Effector memory CD8-positive, alpha-beta T cell (primary cell): ENCODE measurements at regions not wholly inside any gene's neighbourhood (a gene's known extent, or its start where the extent isn't known, plus 50 kb on each side); places are given as distances from the start of the nearest gene placed in this dataset.

Experiments used
- ATAC-seq: fragments of 150-1000 bp; cut with Tn5 transposase; replicated peaks from 2 replicates; pipeline ENCODE4 v1.10.0; 2021; ENCODE audit warnings: mild to moderate bottlenecking, moderate library complexity
- DNase-seq, 3 experiments: peaks; one replicate each; pipeline ENCODE4 v3.0.0; 2021
- H3K27ac Mint-ChIP-seq, 2 donors: one replicate each; pipeline ENCODE4 v1.8.0; 2022; ENCODE audit warnings: mild to moderate bottlenecking in 2 of 2, mixed read lengths in 2 of 2, moderate library complexity in 2 of 2
- H3K27me3 Mint-ChIP-seq, 2 donors: one replicate each; pipeline ENCODE4 v1.8.0; 2022; ENCODE audit warnings: mixed read lengths in 2 of 2
- H3K36me3 Mint-ChIP-seq: one replicate; pipeline ENCODE4 v1.8.0; 2022; ENCODE audit warnings: mild to moderate bottlenecking, moderate library complexity, mixed read lengths; ENCODE audit not compliant: insufficient read depth
- H3K4me1 Mint-ChIP-seq, 2 donors: one replicate each; pipeline ENCODE4 v1.8.0; 2022; ENCODE audit warnings: low read depth in 2 of 2, mixed read lengths in 2 of 2
- H3K4me3 Mint-ChIP-seq, 2 donors: one replicate each; pipeline ENCODE4 v1.8.0; 2022; ENCODE audit warnings: mild to moderate bottlenecking in 2 of 2, mixed read lengths in 2 of 2, moderate library complexity in 2 of 2
- H3K9me3 Mint-ChIP-seq, 2 donors: one replicate each; pipeline ENCODE4 v1.8.0; 2022; ENCODE audit warnings: mixed read lengths in 2 of 2

- DNase-seq (no peak), ATAC-seq (no peak)
- Mint-ChIP-seq H3K27ac (no peak overlapping the region), H3K4me3 (no peak overlapping the region), H3K27me3 (peaks cover 0 to 11% of the 10 kb centered on the region in 2 donors), H3K9me3 (no peaks in the 10 kb centered on the region), H3K36me3 (peaks cover 2% of the 10 kb centered on the region), H3K4me1 (no peaks in the 10 kb centered on the region)
Observed at GRCh38 chr4:108567831-108568230, 52.5 kb upstream of the RPL34 start.

- Mint-ChIP-seq H3K9me3 (no peaks in the 10 kb centered on the region), H3K4me1 (no peaks in the 10 kb centered on the region), H3K27me3 (peaks cover 0 to 8% of the 10 kb centered on the region in 2 donors), H3K27ac (no peak overlapping the region), H3K36me3 (peaks cover 2% of the 10 kb centered on the region), H3K4me3 (no peak overlapping the region)
- DNase-seq (no peak), ATAC-seq (no peak)
Observed at GRCh38 chr4:108561116-108561515, 59.3 kb upstream of the RPL34 start.

- peaks cover 6% of the 10 kb centered on the region for H3K36me3 Mint-ChIP-seq
Observed at GRCh38 chr4:108560616-108561015, 59.8 kb upstream of the RPL34 start.

GRCh38 chr4:108559911-108560310, 60.5 kb upstream of the RPL34 start:
- no peaks in the 10 kb centered on the region for H3K9me3 Mint-ChIP-seq
- H3K27ac Mint-ChIP-seq = no peak overlapping the region
- H3K4me3 Mint-ChIP-seq = no peak overlapping the region
- H3K27me3 Mint-ChIP-seq = peaks cover 0 to 8% of the 10 kb centered on the region in 2 donors
- ATAC-seq (no peak), DNase-seq (no peak)
- no peaks in the 10 kb centered on the region for H3K4me1 Mint-ChIP-seq
- H3K36me3 Mint-ChIP-seq = peaks cover 6% of the 10 kb centered on the region

More at GRCh38 chr4:108560616-108561015, 59.8 kb upstream of the RPL34 start:
- Mint-ChIP-seq H3K27ac (no peak overlapping the region), H3K27me3 (peaks cover 0 to 8% of the 10 kb centered on the region in 2 donors), H3K4me1 (no peaks in the 10 kb centered on the region), H3K9me3 (no peaks in the 10 kb centered on the region), H3K4me3 (no peak overlapping the region)
- no peak for ATAC-seq
- no peak for DNase-seq

GRCh38 chr4:108559068-108559793, 61.1 kb upstream of the RPL34 start:
- no peaks in the 10 kb centered on the region for H3K9me3 Mint-ChIP-seq
- no peak for ATAC-seq
- peaks cover 0 to 8% of the 10 kb centered on the region in 2 donors for H3K27me3 Mint-ChIP-seq
- no peaks in the 10 kb centered on the region for H3K4me1 Mint-ChIP-seq
- peaks cover 6% of the 10 kb centered on the region for H3K36me3 Mint-ChIP-seq
- no peak overlapping the region for H3K27ac Mint-ChIP-seq
- no peak for DNase-seq
- no peak overlapping the region for H3K4me3 Mint-ChIP-seq

- no peaks in the 10 kb centered on the region for H3K9me3 Mint-ChIP-seq
- DNase-seq (no peak), ATAC-seq (no peak)
- H3K4me1 Mint-ChIP-seq = no peaks in the 10 kb centered on the region
- no peak overlapping the region for H3K4me3 Mint-ChIP-seq
- no peak overlapping the region for H3K27ac Mint-ChIP-seq
- peaks cover 0 to 8% of the 10 kb centered on the region in 2 donors for H3K27me3 Mint-ChIP-seq
- H3K36me3 Mint-ChIP-seq = peaks cover 6% of the 10 kb centered on the region
Observed at GRCh38 chr4:108556588-108557200, 63.7 kb upstream of the RPL34 start.

- Mint-ChIP-seq H3K4me1 (no peaks in the 10 kb centered on the region), H3K27me3 (peaks cover 0 to 5% of the 10 kb centered on the region in 2 donors), H3K9me3 (no peaks in the 10 kb centered on the region), H3K27ac (no peak overlapping the region), H3K4me3 (no peak overlapping the region), H3K36me3 (peaks cover 6% of the 10 kb centered on the region)
- ATAC-seq (no peak), DNase-seq (no peak)
Observed at GRCh38 chr4:108556166-108556565, 64.2 kb upstream of the RPL34 start.

GRCh38 chr4:108555701-108556100, 64.7 kb upstream of the RPL34 start:
- no peaks in the 10 kb centered on the region for H3K9me3 Mint-ChIP-seq
- no peak for DNase-seq

GRCh38 chr4:108547682-108548081, 72.7 kb upstream of the RPL34 start:
- H3K36me3 Mint-ChIP-seq = peaks cover 3% of the 10 kb centered on the region

More at GRCh38 chr4:108555701-108556100, 64.7 kb upstream of the RPL34 start:
- Mint-ChIP-seq H3K4me1 (no peaks in the 10 kb centered on the region), H3K4me3 (no peak overlapping the region), H3K27me3 (peaks cover 0 to 2% of the 10 kb centered on the region in 2 donors), H3K36me3 (peaks cover 4% of the 10 kb centered on the region), H3K27ac (no peak overlapping the region)
- no peak for ATAC-seq

GRCh38 chr4:108546728-108547127, 73.6 kb upstream of the RPL34 start:
- Mint-ChIP-seq H3K9me3 (peaks cover 0 to 10% of the 10 kb centered on the region in 2 donors), H3K4me1 (no peaks in the 10 kb centered on the region), H3K27ac (no peak overlapping the region), H3K36me3 (peaks cover 3% of the 10 kb centered on the region), H3K27me3 (peaks cover 10 to 15% of the 10 kb centered on the region in 2 donors), H3K4me3 (no peak overlapping the region)
- DNase-seq (no peak), ATAC-seq (no peak)

More at GRCh38 chr4:108547682-108548081, 72.7 kb upstream of the RPL34 start:
- peaks cover 0 to 10% of the 10 kb centered on the region in 2 donors for H3K9me3 Mint-ChIP-seq
- no peak overlapping the region for H3K27ac Mint-ChIP-seq
- DNase-seq (no peak), ATAC-seq (no peak)
- peaks cover 10 to 15% of the 10 kb centered on the region in 2 donors for H3K27me3 Mint-ChIP-seq
- H3K4me3 Mint-ChIP-seq = no peak overlapping the region
- no peaks in the 10 kb centered on the region for H3K4me1 Mint-ChIP-seq

GRCh38 chr4:108544481-108544880, 75.9 kb upstream of the RPL34 start:
- no peaks in the 10 kb centered on the region for H3K4me1 Mint-ChIP-seq

GRCh38 chr4:108543359-108543968, 76.9 kb upstream of the RPL34 start:
- Mint-ChIP-seq H3K36me3 (peaks cover 3% of the 10 kb centered on the region), H3K27ac (no peak overlapping the region), H3K4me1 (no peaks in the 10 kb centered on the region), H3K27me3 (peaks cover 8 to 10% of the 10 kb centered on the region in 2 donors), H3K9me3 (peaks cover 0 to 7% of the 10 kb centered on the region in 2 donors), H3K4me3 (no peak overlapping the region)
- DNase-seq = no peak
- ATAC-seq = no peak

More at GRCh38 chr4:108544481-108544880, 75.9 kb upstream of the RPL34 start:
- Mint-ChIP-seq H3K27me3 (peaks cover 8 to 10% of the 10 kb centered on the region in 2 donors), H3K9me3 (peaks cover 0 to 7% of the 10 kb centered on the region in 2 donors), H3K36me3 (peaks cover 3% of the 10 kb centered on the region), H3K27ac (no peak overlapping the region), H3K4me3 (no peak overlapping the region)
- ATAC-seq = no peak
- DNase-seq = no peak

GRCh38 chr4:108540536-108540935, 79.8 kb upstream of the RPL34 start:
- no peaks in the 10 kb centered on the region for H3K4me1 Mint-ChIP-seq
- peaks cover 8 to 18% of the 10 kb centered on the region in 2 donors for H3K27me3 Mint-ChIP-seq
- H3K36me3 Mint-ChIP-seq = peaks cover 3% of the 10 kb centered on the region
- no peak for DNase-seq
- H3K9me3 Mint-ChIP-seq = peaks cover 0 to 3% of the 10 kb centered on the region in 2 donors
- no peak overlapping the region for H3K4me3 Mint-ChIP-seq
- H3K27ac Mint-ChIP-seq = no peak overlapping the region
- ATAC-seq = no peak
